ENCODE measurements at regions not wholly inside any gene's neighbourhood (a gene's known extent, or its start where the extent isn't known, plus 50 kb on each side); places are given as distances from the start of the nearest gene placed in this dataset.

DNA sequence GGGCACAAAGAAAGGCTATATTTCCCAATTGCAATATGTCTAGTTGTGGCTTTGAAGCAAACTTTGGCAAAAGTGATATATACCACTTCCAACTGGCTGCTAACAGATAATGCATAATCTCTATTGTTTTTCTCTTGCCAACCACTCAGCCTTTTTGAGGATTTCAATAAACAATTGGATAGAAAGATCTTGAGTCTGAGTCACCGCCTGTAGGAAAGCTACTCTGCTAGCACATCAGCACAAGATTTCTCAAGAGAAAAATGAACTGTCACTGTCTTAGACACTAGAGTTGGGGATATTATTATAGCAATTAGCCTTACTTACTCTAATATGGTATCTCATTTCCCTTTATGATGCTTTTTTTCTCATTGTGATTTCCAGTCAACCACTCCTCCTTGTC, 119.7 kb downstream of the SST start:
- TF ChIP-seq CTCF (IDR thresholded peaks at IDR 0.05) = no peak
- peaks cover 11% of the 10 kb centered on the region for H3K4me1 Mint-ChIP-seq (ENCODE audit: low read depth)
- H3K4me3 Mint-ChIP-seq (ENCODE audit: unreplicated experiment) = no peak overlapping the region
- no peaks in the 10 kb centered on the region for H3K36me3 Mint-ChIP-seq (ENCODE audit: low read depth)
- DNase-seq (ENCODE audit: low spot score) = no peak
- H3K27ac Mint-ChIP-seq (ENCODE audit: unreplicated experiment) = no peak overlapping the region
- H3K9me3 Mint-ChIP-seq (ENCODE audit: low read depth) = no peaks in the 10 kb centered on the region
- peaks cover 7% of the 10 kb centered on the region for H3K27me3 Mint-ChIP-seq (ENCODE audit: low read depth)

DNA sequence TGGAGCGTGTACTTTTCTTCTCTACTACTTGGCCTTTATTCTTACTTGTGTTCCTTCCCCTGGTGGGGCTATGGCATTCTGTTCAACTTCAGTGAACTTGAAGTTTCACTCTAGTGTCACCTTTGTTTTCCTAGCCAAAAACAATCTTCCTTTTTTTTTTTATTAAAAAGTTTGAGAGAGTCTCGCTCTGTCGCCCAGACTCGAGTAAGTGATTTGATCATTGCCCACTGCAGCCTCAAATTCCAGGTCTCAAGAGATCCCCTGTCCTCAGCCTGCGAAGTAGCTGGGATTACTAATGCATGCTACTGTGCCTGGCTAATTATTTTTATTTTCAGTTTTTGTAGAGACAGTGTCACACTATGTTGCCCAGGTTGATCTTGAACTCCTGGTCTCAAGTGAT, 124.8 kb downstream of the SST start:
- peaks cover 7% of the 10 kb centered on the region for H3K27me3 Mint-ChIP-seq (ENCODE audit: low read depth)
- no peak for TF ChIP-seq CTCF (IDR thresholded peaks at IDR 0.05)
- H3K4me3 Mint-ChIP-seq (ENCODE audit: unreplicated experiment) = no peak overlapping the region
- no peaks in the 10 kb centered on the region for H3K4me1 Mint-ChIP-seq (ENCODE audit: low read depth)
- peaks cover 3% of the 10 kb centered on the region for H3K9me3 Mint-ChIP-seq (ENCODE audit: low read depth)
- no peak overlapping the region for H3K27ac Mint-ChIP-seq (ENCODE audit: unreplicated experiment)
- no peak for DNase-seq (ENCODE audit: low spot score)
- H3K36me3 Mint-ChIP-seq (ENCODE audit: low read depth) = no peaks in the 10 kb centered on the region

DNA sequence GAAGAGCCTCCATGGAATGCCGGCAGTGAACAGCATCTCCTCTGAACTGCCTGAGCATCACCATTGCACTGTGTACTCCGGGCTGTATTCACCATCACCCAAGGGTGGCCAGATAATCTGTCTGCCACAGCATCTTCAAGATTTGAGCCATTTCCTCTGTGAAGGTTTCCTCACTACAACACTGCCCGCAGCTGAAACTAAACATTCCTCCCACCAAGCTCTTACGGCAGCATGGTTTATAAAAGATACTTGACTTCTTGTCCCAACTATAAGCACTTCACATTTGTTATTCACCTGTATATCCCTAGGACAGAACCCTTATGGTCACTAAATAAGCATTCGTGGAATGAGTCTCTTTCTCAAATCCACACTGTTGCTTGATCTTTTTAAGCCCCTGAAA, 125.9 kb downstream of the SST start:
- no peak for DNase-seq (ENCODE audit: low spot score)
- Mint-ChIP-seq H3K27me3 (ENCODE audit: low read depth) (peaks cover 5% of the 10 kb centered on the region), H3K4me1 (ENCODE audit: low read depth) (no peaks in the 10 kb centered on the region), H3K9me3 (ENCODE audit: low read depth) (peaks cover 3% of the 10 kb centered on the region), H3K27ac (ENCODE audit: unreplicated experiment) (no peak overlapping the region), H3K4me3 (ENCODE audit: unreplicated experiment) (no peak overlapping the region), H3K36me3 (ENCODE audit: low read depth) (no peaks in the 10 kb centered on the region)
- TF ChIP-seq CTCF (IDR thresholded peaks at IDR 0.05) = no peak

DNA sequence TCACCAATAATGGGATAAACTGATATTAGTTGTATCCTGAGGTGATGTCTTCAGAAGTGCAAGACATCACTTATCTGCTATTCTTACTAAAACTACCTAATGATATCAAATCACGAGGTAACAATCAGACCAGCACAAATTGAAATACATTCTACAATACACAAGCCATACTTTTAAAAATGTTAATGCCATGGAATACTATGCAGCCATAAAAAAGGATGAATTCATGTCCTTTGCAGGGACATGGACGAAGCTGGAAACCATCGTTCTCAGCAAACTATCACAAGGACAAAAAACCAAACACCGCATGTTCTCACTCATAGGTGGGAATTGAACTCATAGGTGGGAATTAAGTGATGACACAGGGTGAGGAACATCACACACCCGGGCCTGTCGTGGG, 129.3 kb downstream of the SST start:
- no peak overlapping the region for H3K4me3 Mint-ChIP-seq (ENCODE audit: unreplicated experiment)
- no peaks in the 10 kb centered on the region for H3K4me1 Mint-ChIP-seq (ENCODE audit: low read depth)
- no peak overlapping the region for H3K27ac Mint-ChIP-seq (ENCODE audit: unreplicated experiment)
- no peaks in the 10 kb centered on the region for H3K36me3 Mint-ChIP-seq (ENCODE audit: low read depth)
- DNase-seq (ENCODE audit: low spot score) = no peak
- TF ChIP-seq CTCF (IDR thresholded peaks at IDR 0.05) = no peak
- H3K9me3 Mint-ChIP-seq (ENCODE audit: low read depth) = peaks cover 3% of the 10 kb centered on the region
- no peaks in the 10 kb centered on the region for H3K27me3 Mint-ChIP-seq (ENCODE audit: low read depth)

- Mint-ChIP-seq H3K4me1 (ENCODE audit: low read depth) (peaks cover under 1% of the 10 kb centered on the region), H3K27ac (ENCODE audit: unreplicated experiment) (no peak overlapping the region), H3K4me3 (ENCODE audit: unreplicated experiment) (no peak overlapping the region), H3K9me3 (ENCODE audit: low read depth) (peaks cover 3% of the 10 kb centered on the region), H3K36me3 (ENCODE audit: low read depth) (no peaks in the 10 kb centered on the region), H3K27me3 (ENCODE audit: low read depth) (peaks cover 5% of the 10 kb centered on the region)
- no peak for DNase-seq (ENCODE audit: low spot score)
- TF ChIP-seq CTCF (IDR thresholded peaks at IDR 0.05) = no peak
Observed at GRCh38 chr3:187536185-187536584, 134.0 kb downstream of the SST start.

Measured in chondrocyte (in vitro differentiated cells).